Trophoblast cell (in vitro differentiated cells and primary cell): ENCODE measurements at regions not wholly inside any gene's neighbourhood (a gene's known extent, or its start where the extent isn't known, plus 50 kb on each side); places are given as distances from the start of the nearest gene placed in this dataset.

Source experiments
- DNase-seq, 2 donors: peaks; one replicate each; pipeline ENCODE4 v3.0.0-alpha.2; 2016
- H2AFZ ChIP-seq: 2 replicates; pipeline ENCODE4 v1.6.1; 2013; ENCODE audit warnings: low read length, moderate library complexity, mild to moderate bottlenecking; ENCODE audit not compliant: insufficient read depth, poor library complexity
- H2AK5ac ChIP-seq: 2 replicates; pipeline ENCODE4 v1.6.1; 2013; ENCODE audit warnings: mild to moderate bottlenecking, low read length
- H2BK120ac ChIP-seq: 2 replicates; pipeline ENCODE4 v1.6.1; 2013; ENCODE audit warnings: low read length, mild to moderate bottlenecking, moderate library complexity; ENCODE audit not compliant: insufficient read depth, poor library complexity
- H2BK12ac ChIP-seq: 2 replicates; pipeline ENCODE4 v1.6.1; 2013; ENCODE audit warnings: mild to moderate bottlenecking, low read length, moderate library complexity
- H2BK5ac ChIP-seq: 2 replicates; pipeline ENCODE4 v1.6.1; 2013; ENCODE audit warnings: low read length, low read depth, moderate library complexity, mild to moderate bottlenecking; ENCODE audit not compliant: poor library complexity
- H3K14ac ChIP-seq: 2 replicates; pipeline ENCODE4 v1.6.1; 2013; ENCODE audit warnings: mild to moderate bottlenecking, low read length
- H3K18ac ChIP-seq: 2 replicates; pipeline ENCODE4 v1.6.1; 2013; ENCODE audit warnings: mild to moderate bottlenecking, low read length
- H3K23ac ChIP-seq: 2 replicates; pipeline ENCODE4 v1.6.1; 2013; ENCODE audit warnings: low read length
- H3K27ac ChIP-seq: 2 replicates; pipeline ENCODE4 v1.5.1; 2013; ENCODE audit warnings: low read depth, mild to moderate bottlenecking, inconsistent platforms, low read length, moderate library complexity
- H3K27me3 ChIP-seq: 2 replicates; pipeline ENCODE4 v1.6.1; 2013; ENCODE audit warnings: inconsistent platforms, mild to moderate bottlenecking, low read length, moderate library complexity; ENCODE audit not compliant: insufficient read depth
- H3K36me3 ChIP-seq, 2 experiments: 1 replicate in 1 of 2; 2 replicates in 1 of 2; pipeline ENCODE4 v1.6.1; 2013; ENCODE audit warnings: low read length in 2 of 2, mild to moderate bottlenecking in 2 of 2, moderate library complexity in 1 of 2; ENCODE audit not compliant: insufficient read depth in 2 of 2, control insufficient read depth in 1 of 2
- H3K4ac ChIP-seq: 2 replicates; pipeline ENCODE4 v1.6.1; 2013; ENCODE audit warnings: low read depth, mild to moderate bottlenecking, low read length, moderate library complexity
- H3K4me1 ChIP-seq, 2 experiments: 1 replicate in 1 of 2; 2 replicates in 1 of 2; pipeline ENCODE4 v1.6.1; 2013; ENCODE audit warnings: low read length in 2 of 2, mild to moderate bottlenecking in 2 of 2, moderate library complexity in 1 of 2; ENCODE audit not compliant: insufficient read depth in 2 of 2, control insufficient read depth in 1 of 2
- H3K4me2 ChIP-seq: 2 replicates; pipeline ENCODE4 v1.6.1; 2013; ENCODE audit warnings: inconsistent platforms, mild to moderate bottlenecking, low read length, moderate library complexity
- H3K4me3 ChIP-seq: 2 replicates; pipeline ENCODE4 v1.5.1; 2013; ENCODE audit warnings: mild to moderate bottlenecking, low read depth, low read length, inconsistent platforms
- H3K79me1 ChIP-seq: one replicate; pipeline ENCODE4 v1.6.1; 2013; ENCODE audit warnings: low read length
- H3K79me2 ChIP-seq: 2 replicates; pipeline ENCODE4 v1.6.1; 2013; ENCODE audit warnings: low read length, mild to moderate bottlenecking; ENCODE audit not compliant: control insufficient read depth, insufficient read depth, poor library complexity
- H3K9ac ChIP-seq: 2 replicates; pipeline ENCODE4 v1.6.1; 2013; ENCODE audit warnings: mild to moderate bottlenecking, low read length
- H3K9me3 ChIP-seq: 2 replicates; pipeline ENCODE4 v1.6.1; 2013; ENCODE audit warnings: low read depth, mild to moderate bottlenecking, control low read depth, inconsistent platforms, low read length; ENCODE audit not compliant: insufficient read depth
- H4K12ac ChIP-seq: 2 replicates; pipeline ENCODE4 v1.6.1; 2013; ENCODE audit warnings: low read depth, mild to moderate bottlenecking, low read length, moderate library complexity
- H4K8ac ChIP-seq: 2 replicates; pipeline ENCODE4 v1.6.1; 2013; ENCODE audit warnings: low read depth, mild to moderate bottlenecking, low read length, moderate library complexity
- H4K91ac ChIP-seq: one replicate; pipeline ENCODE4 v1.6.1; 2013; ENCODE audit warnings: low read depth, mild to moderate bottlenecking, low read length, moderate library complexity
- WGBS: extraction: QIAGEN DNeasy Blood & Tissue Kit; methylation state at CpG from one replicate; pipeline ENCODE4 v1.1.7; 2013; ENCODE audit warnings: missing lambda C conversion rate; ENCODE audit not compliant: insufficient read length, insufficient coverage; ENCODE audit errors: extremely low coverage; 5-methylcytosine and 5-hydroxymethylcytosine counted together

GRCh38 chr21:34260277-34261008 lies 103.4 kb upstream of the KCNE2 start:
- Histone ChIP-seq H4K8ac (no peak overlapping the region), H3K79me2 (no peaks in the 10 kb centered on the region), H4K12ac (no peak overlapping the region), H3K36me3 (no peaks in the 10 kb centered on the region), H3K4me1 (no peaks in the 10 kb centered on the region), H3K9ac (no peak overlapping the region), H2BK5ac (no peak overlapping the region), H2BK12ac (no peak overlapping the region), H4K91ac (no peak overlapping the region), H3K14ac (no peak overlapping the region), H2AFZ (no peak overlapping the region), H3K4me3 (no peak overlapping the region), H3K9me3 (no peaks in the 10 kb centered on the region), H3K27me3 (no peaks in the 10 kb centered on the region), H2AK5ac (no peak overlapping the region), H3K23ac (no peak overlapping the region), H3K4me2 (no peak overlapping the region), H3K18ac (no peak overlapping the region), H3K79me1 (no peaks in the 10 kb centered on the region), H3K4ac (no peak overlapping the region), H2BK120ac (no peak overlapping the region), H3K27ac (no peak overlapping the region)
- DNase-seq = no peak
- WGBS = no CpG with 5 or more reads among the region's 4 CpGs

GRCh38 chr21:34261841-34262468 lies 101.9 kb upstream of the KCNE2 start:
- Histone ChIP-seq H3K4ac (no peak overlapping the region), H4K91ac (no peak overlapping the region), H3K18ac (no peak overlapping the region), H2BK5ac (no peak overlapping the region), H4K12ac (no peak overlapping the region), H3K27me3 (no peaks in the 10 kb centered on the region), H3K4me2 (no peak overlapping the region), H3K9me3 (no peaks in the 10 kb centered on the region), H4K8ac (no peak overlapping the region), H3K4me1 (no peaks in the 10 kb centered on the region), H3K4me3 (no peak overlapping the region), H2AK5ac (no peak overlapping the region), H3K23ac (no peak overlapping the region), H2BK12ac (no peak overlapping the region), H3K79me1 (no peaks in the 10 kb centered on the region), H3K9ac (no peak overlapping the region), H3K79me2 (no peaks in the 10 kb centered on the region), H3K27ac (no peak overlapping the region), H2AFZ (no peak overlapping the region), H3K36me3 (no peaks in the 10 kb centered on the region), H2BK120ac (no peak overlapping the region), H3K14ac (no peak overlapping the region)
- WGBS = no CpG with 5 or more reads among the region's 8 CpGs
- no peak for DNase-seq

DNA sequence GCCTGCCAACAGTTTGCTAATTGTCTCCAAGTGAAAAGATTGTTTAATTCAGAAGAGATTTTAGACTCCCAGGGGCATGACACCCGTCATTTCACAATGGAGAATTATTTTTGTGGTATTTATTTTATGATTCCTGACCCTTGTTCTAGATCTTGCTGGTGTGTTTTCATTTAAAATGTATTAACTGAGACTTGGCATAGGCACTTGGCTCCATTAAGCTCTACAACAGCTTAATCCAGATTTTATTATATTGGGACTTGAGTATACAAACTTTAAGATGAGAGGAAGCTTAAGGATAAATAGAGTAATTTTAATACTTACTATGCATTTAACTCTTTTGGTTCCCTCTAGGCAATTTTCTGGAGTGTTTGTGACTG lies 101.3 kb upstream of the KCNE2 start:
- Histone ChIP-seq H3K79me2 (no peaks in the 10 kb centered on the region), H3K27ac (no peak overlapping the region), H3K36me3 (no peaks in the 10 kb centered on the region), H2BK120ac (no peak overlapping the region), H4K12ac (no peak overlapping the region), H3K4me3 (no peak overlapping the region), H3K9me3 (no peaks in the 10 kb centered on the region), H4K8ac (no peak overlapping the region), H3K79me1 (no peaks in the 10 kb centered on the region), H3K27me3 (no peaks in the 10 kb centered on the region), H3K4me2 (no peak overlapping the region), H2AK5ac (no peak overlapping the region), H2BK5ac (no peak overlapping the region), H3K4me1 (no peaks in the 10 kb centered on the region), H3K9ac (no peak overlapping the region), H2AFZ (no peak overlapping the region), H3K23ac (no peak overlapping the region), H3K14ac (no peak overlapping the region), H2BK12ac (no peak overlapping the region), H3K4ac (no peak overlapping the region), H3K18ac (no peak overlapping the region), H4K91ac (no peak overlapping the region)
- no CpG with 5 or more reads among the region's 1 CpG for WGBS
- DNase-seq = no peak

- no peaks in the 10 kb centered on the region for H3K36me3 ChIP-seq
- no CpG with 5 or more reads among the region's 2 CpGs for WGBS
- no peak overlapping the region for H4K12ac ChIP-seq
- H3K4me2 ChIP-seq = no peak overlapping the region
- no peaks in the 10 kb centered on the region for H3K4me1 ChIP-seq
- H3K4me3 ChIP-seq = no peak overlapping the region
- no peak overlapping the region for H3K4ac ChIP-seq
- no peak overlapping the region for H2AK5ac ChIP-seq
- no peak overlapping the region for H2AFZ ChIP-seq
- no peaks in the 10 kb centered on the region for H3K79me2 ChIP-seq
- no peak overlapping the region for H3K27ac ChIP-seq
- no peaks in the 10 kb centered on the region for H3K27me3 ChIP-seq
- no peak overlapping the region for H3K18ac ChIP-seq
- H3K79me1 ChIP-seq = no peaks in the 10 kb centered on the region
- no peak for DNase-seq
- H3K9me3 ChIP-seq = no peaks in the 10 kb centered on the region
- H3K14ac ChIP-seq = no peak overlapping the region
- no peak overlapping the region for H4K8ac ChIP-seq
- H2BK120ac ChIP-seq = no peak overlapping the region
- no peak overlapping the region for H2BK5ac ChIP-seq
- no peak overlapping the region for H2BK12ac ChIP-seq
- no peak overlapping the region for H3K9ac ChIP-seq
- H4K91ac ChIP-seq = no peak overlapping the region
- H3K23ac ChIP-seq = no peak overlapping the region
Measured at GRCh38 chr21:34263629-34264028, 100.2 kb upstream of the KCNE2 start.
